GM10266 (cell line): ENCODE measurements at regions not wholly inside any gene's neighbourhood (a gene's known extent, or its start where the extent isn't known, plus 50 kb on each side); places are given as distances from the start of the nearest gene placed in this dataset.

Source experiments
- DNase-seq: peaks from one replicate; pipeline ENCODE4 v3.0.0; 2012; ENCODE audit errors: extremely low spot score
- TF ChIP-seq, protein P1 (sequence below): IDR thresholded peaks from 2 replicates; pipeline ENCODE4 v1.5.1; 2012; ENCODE audit warnings: mild to moderate bottlenecking, low read depth; ENCODE audit not compliant: control insufficient read depth, insufficient read depth; ENCODE audit errors: missing control alignments

DNA sequence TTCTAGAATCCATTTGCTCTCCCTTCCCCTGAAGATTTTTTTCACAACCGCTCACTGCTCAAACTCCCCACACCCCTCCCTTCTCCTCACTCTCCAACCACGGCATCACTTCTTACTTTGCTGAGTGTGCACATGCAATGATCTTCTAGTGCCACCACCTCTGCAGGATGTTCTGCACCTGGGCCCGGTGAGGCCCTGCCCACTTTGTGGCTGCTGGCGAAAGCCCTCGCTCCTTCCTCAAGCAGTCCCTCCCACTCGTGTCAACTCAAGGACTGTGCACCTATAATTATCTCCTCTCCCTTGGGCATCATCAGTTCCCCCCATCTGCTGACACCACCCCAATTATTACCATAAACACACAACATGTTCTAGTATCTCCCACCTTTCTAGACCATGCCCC is 91.0 kb upstream of the LANCL2 start:
- TF ChIP-seq, protein P1, sequence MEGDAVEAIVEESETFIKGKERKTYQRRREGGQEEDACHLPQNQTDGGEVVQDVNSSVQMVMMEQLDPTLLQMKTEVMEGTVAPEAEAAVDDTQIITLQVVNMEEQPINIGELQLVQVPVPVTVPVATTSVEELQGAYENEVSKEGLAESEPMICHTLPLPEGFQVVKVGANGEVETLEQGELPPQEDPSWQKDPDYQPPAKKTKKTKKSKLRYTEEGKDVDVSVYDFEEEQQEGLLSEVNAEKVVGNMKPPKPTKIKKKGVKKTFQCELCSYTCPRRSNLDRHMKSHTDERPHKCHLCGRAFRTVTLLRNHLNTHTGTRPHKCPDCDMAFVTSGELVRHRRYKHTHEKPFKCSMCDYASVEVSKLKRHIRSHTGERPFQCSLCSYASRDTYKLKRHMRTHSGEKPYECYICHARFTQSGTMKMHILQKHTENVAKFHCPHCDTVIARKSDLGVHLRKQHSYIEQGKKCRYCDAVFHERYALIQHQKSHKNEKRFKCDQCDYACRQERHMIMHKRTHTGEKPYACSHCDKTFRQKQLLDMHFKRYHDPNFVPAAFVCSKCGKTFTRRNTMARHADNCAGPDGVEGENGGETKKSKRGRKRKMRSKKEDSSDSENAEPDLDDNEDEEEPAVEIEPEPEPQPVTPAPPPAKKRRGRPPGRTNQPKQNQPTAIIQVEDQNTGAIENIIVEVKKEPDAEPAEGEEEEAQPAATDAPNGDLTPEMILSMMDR = no peak

DNA sequence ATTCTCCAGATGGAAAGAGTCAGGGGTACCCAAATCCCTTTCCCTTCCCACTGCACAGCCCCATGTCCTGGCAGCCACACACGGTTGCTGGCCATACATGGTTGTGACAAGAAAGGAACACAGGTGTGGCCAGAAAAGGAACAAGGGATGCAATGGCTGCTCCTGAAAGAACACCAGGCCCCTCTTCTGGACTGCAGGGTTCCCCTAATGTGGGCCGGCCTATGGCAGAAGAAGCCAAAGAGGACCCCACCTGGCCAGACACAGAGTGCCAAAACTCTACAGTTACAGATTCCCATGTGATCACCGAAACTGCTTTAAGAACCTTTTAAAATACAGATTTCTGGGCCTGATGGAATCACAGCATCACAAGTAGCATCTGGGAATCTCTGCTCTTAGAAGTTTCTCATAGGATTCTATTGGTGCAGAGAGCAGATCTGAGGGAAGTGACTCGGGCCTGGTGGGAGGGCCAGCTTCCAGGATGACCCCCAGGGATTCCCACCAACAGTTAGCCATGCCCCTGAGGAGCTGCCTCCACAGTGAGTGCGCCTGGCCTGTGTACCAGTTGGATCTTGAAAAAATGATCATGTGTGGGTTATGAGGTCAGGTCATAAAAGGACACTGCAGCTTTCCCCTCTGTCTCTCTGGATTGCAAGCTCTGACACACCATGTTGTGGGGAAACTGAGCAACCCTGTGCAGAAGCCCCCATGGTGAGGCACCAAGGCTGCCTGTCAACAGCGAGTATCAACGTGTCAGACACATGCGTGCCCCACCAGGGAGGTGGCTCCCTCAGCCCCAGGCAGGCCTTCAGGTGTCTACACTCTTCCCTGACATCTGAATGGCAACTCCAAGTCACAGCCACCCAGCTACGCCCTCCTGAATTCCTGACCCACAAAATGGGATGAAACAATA is 89.6 kb upstream of the LANCL2 start:
- TF ChIP-seq, protein P1 = no peak

More for the DNA sequence above, 91.0 kb upstream of the LANCL2 start:
- no peak for DNase-seq

DNA sequence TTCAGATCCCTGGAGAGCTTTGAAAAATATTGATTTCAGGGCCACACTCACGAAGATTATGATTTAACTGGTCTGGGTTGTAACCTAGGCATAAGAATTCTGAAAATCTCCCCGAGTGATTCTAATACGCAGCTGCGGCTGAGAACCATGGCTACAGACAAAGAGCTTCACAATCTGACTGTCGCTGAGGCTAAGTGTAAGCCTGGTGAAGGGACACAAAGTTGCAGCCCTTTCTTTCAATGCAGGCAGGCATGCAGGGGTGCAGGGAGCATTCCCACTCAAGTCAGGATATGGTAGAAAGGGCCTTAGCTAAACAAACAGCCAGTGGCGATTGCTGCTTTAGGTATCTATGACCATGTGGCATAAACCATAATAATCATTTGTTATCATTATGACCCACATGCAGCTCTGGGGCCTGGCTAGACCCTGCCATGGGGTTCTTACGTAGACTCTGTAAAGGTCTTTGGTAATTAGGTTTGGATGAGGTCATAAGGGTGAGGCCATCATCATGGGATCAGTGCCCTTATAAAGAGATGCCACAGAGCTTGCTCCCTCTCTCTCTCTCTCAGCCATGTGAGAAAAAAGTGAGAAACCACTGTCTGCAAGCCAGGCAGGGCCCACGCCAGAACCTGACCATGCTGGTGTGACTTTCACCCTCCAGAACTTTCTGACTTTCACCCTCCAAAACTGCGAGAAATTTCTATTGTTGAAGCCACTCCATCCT is 88.4 kb upstream of the LANCL2 start:
- no peak for DNase-seq
- TF ChIP-seq, protein P1 = no peak

More for the DNA sequence above, 89.6 kb upstream of the LANCL2 start:
- DNase-seq = no peak

DNA sequence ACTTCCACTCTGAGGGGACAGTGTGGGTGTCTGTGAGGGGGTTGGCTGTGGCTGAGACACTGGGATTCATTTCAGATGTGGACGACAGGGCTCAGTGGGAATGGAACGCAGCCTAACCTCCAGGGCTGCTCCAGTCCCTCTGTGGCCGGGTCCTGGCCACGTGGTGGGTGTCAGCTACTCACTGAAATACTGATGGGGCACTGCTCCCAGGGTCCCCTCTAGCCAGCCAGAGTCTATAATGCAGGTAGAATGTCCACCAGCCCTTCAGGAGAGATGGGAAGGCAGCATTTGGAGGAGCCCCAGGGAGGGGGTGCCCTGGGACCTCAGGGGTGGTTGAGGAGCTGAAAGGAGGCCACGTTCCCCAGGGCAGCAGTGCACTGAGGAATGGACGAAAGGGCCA is 87.2 kb upstream of the LANCL2 start:
- no peak for DNase-seq
- TF ChIP-seq, protein P1 = no peak

DNA sequence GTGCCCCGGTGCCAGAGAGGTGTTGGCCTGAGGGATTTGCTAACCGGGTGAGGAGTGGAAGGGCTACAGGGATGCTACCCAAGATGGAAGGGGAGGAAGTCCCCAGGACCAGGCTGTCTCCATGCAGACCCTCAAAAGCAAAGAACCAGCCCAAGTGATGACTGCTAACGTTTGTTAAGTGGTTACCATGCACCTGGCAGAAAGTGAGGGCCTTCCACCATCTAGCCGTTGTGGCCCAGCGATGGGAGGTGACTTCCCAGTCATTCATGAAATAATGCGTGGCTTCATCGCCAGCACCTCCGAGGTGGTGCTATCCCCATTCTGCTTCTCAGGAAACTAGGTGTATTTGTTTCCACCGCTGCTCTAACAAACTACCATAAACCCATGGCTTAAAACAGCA is 86.8 kb upstream of the LANCL2 start:
- TF ChIP-seq, protein P1 = no peak
- DNase-seq = no peak

DNA sequence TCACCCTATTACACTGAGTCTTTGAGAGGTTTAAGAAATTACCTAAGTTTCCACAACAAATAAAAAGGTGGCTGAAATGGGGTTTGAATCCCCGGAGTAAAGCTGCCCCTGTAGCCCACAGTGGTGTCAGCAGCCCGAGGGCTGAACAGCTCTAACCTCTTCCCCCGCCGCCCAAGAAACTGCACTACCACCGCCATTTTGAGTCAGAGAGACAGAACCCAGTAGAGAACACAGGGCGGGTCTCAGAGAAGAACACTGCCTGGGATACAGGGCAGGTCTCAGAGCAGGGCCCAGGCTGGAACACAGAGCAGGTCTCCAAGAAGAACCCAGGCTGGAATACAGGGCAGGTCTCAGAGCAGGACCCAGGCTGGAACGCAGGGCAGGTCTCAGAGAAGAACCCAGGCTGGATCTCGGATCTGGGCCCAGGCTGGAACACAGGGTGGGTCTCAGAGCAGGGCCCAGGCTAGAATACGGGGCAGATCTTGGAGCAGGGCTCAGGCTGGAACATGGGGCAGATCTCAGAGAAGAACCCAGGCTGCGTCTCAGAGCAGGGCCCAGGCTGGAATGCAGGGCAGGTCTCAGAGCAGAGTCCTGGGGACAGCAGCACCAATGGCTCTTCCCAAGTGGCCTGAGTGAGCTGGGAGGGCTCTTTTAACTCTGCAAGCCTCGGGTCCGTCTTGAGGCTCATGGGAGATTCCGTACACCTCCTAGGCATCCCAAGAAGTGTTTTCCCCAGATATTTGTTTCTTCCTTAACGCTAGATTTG is 85.9 kb upstream of the LANCL2 start:
- DNase-seq = no peak
- TF ChIP-seq, protein P1 = no peak
